Activated gamma-delta T cell treated with Interleukin-2 at 50 U/mL for 16 hours (primary cell): ENCODE measurements at regions not wholly inside any gene's neighbourhood (a gene's known extent, or its start where the extent isn't known, plus 50 kb on each side); places are given as distances from the start of the nearest gene placed in this dataset.
A peak's percentile ranks its signal among the peaks of the same experiment; 100 is the strongest.

ENCODE experiments used
- DNase-seq: peaks from one replicate; pipeline ENCODE4 v3.0.0-alpha.2; 2020

DNA sequence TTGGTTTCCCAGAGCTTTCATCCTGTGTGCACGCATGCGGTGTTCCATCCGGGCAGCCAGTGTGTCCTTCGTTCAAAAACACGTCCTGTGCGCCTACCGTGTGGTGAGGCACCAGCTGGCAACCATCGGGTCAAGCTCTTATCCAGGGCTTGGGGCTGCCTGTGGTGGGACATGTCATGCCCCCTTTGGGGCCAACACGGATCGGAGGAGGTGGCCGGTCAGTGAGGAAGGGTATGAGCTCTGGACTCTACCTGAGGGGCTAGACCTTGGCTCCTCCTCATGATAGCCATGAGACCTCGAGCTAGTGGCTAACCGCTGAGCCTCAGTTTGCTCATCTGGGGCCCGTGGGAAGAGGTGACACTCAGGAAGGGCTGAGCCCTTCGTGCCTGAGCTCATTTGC, 158.5 kb upstream of the PMEPA1 start:
- no peak for DNase-seq

- no peak for DNase-seq
Measured at GRCh38 chr20:57867807-57868206, 158.0 kb upstream of the PMEPA1 start.

GRCh38 chr20:57867181-57867803, 157.5 kb upstream of the PMEPA1 start:
- DNase-seq: no peak

DNA sequence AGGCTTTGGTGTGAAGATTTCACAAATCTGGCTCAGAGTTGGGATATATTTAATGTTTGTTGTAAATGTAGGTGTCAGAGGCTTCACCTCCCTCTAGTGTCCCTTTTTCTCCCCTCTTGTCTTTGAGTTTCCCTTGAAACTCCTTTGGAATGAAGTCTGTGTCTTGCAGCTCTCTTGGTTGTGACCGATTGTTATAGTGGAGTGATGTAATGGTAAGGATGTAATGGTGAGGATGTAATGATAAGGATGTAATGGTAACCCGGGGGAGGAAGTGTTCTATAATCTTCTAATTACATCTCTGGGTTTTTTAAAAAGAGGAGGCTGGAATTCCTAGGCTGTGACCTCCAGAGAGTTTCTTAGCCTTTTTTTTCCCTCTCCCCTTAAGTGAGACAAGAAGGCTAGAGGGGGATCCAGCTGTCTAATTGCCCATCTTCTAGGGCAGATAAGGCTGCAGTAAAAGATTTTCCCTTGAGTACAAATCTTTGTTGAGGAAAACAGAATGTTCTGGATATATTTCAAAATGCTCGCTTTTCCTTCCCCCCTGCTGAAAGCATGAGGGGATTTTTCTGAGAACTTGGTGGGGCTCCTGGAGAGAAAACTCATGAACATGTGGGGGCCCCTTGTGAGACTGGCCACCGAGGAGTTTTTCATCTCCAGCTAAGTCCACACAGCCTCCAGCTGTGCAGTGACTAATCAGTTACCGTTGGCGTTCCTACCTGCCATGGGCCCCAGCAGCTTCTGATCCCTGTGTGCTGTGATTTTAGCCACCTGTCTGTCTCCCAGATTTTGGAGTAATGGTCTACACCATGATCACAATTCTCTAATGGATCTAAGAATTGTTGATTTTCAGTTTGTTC, 156.7 kb upstream of the PMEPA1 start:
- no peak for DNase-seq

GRCh38 chr20:57865266-57865665, 155.5 kb upstream of the PMEPA1 start:
- DNase-seq: no peak

DNA sequence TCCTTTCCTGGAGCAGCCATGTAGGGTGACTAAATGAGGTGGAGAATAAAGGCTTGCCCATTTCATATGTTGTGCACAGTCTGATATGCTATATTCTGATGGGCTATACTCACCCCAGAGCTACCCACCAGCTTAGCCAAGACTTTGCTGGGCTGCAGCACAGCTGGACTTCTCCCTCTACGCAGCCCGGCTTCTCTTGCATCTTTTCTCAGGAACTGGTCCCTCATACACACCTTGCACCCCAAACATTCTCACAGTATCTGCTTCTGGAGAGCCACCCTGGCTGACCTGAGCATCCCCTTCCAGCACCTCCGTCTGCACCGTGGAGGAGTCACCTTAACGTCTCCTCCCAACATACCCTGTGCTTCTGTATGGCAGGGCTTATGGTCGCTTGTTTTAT, 150.8 kb upstream of the PMEPA1 start:
- no peak for DNase-seq

DNA sequence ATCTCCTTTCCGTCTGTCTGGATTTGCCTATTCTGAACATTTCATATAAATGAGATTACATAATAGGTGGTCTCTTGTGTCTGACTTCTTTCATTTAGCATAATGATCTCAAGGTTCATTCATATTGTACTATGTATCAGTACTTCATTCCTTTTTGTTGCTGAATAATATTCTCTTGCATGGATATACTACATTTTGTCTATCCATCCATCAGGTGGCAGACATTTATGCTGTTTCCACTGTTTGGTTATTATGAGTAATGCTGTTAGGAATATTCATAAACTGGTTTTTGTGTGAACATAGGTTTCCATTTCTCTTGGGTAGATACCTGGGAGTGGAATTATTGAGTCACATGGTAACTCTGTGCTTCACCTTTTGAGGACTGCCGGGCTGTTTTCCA, 148.2 kb upstream of the PMEPA1 start:
- no peak for DNase-seq

DNA sequence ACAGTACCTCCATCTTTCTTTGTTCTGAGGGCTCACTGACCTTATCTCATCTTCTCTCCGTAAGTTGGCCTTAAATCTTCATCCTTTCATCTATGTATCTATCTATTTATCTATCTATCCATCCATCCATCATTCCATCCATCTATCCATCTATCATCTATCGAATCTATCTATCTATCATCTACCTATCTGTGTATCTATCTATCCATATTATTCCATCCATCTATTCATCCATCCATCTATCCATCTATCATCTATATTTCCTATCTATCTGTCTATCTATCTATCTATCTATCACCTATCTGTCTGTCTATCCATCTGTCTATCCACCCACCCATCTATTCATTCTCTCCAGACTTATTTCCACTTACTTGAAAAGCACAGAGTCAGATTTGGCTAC, 147.3 kb upstream of the PMEPA1 start:
- DNase-seq: no peak

- peak; percentile 20 for DNase-seq
Measured at GRCh38 chr20:57856658-57857057, 146.8 kb upstream of the PMEPA1 start.

GRCh38 chr20:57851796-57852195, 142.0 kb upstream of the PMEPA1 start:
- DNase-seq: no peak

GRCh38 chr20:57851025-57851682, 141.3 kb upstream of the PMEPA1 start:
- DNase-seq: no peak

GRCh38 chr20:57849521-57850215, 139.9 kb upstream of the PMEPA1 start:
- no peak for DNase-seq

GRCh38 chr20:57849121-57849520, 139.3 kb upstream of the PMEPA1 start:
- DNase-seq: no peak

GRCh38 chr20:57848282-57848681, 138.5 kb upstream of the PMEPA1 start:
- DNase-seq: no peak

DNA sequence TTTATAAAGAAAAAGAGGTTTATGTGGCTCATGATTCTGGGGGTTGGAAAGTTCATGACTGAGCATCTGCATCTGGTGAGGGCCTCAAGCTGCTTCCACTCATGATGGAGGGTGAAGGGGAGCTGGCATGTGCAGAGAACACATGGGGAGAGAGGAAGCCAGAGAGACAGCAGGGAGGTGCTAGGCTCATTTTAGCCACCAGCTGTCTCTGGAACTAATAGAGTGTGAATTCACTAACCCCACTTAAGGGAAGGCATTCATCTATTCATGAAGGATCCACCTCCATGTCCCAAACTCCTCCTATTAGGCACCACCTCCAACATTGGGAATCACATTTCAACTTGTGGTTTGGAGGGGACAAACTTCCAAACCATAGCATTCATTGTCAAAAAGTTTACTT, 137.3 kb upstream of the PMEPA1 start:
- DNase-seq: no peak

DNA sequence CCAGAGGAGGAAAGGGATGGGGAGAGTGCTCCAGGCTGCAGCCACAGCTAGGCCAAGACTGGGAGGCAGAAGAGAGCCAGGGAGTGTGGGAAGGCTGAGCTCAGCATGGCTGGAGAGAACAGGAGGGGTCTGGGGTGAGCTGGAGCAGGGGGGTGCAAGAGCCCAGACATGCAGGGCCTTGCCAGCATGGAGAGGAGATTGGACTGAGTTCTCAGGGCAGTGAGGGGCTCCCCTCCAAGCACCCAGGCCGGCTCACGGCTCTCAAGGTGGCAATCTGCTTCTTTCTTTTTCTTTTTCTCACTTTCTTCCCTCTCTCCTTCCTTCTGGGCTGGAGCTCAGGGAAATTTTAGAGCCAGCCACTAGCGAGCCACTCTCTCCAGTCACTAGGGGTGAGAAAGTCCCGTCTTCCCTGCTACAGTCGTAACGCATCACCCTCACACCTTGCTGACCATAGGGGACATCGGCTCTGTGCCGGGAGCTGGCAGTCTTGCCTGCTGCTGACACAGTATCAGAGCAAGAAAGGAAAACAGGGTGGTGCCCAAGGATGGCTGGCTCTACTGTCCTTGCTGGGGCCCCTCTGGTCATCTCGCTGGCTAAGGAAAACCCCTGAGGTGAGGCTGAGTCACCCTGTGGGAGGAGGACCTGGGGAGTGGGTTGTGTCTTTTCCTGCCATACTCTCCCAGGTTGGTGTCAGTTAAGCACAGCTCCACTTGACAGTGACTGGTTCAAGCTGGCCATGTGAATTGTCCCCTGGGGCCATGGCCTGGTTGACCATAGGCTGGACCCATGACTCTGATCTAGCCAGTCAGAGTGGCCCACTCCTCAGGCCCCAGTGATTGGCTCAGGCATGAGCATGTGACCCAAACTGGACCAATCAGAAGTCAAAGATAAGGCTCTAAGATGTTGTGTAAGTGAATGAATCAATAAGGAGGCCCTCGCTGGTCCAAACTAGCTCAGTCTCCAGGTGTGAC, 135.1 kb upstream of the PMEPA1 start:
- DNase-seq: no peak

DNA sequence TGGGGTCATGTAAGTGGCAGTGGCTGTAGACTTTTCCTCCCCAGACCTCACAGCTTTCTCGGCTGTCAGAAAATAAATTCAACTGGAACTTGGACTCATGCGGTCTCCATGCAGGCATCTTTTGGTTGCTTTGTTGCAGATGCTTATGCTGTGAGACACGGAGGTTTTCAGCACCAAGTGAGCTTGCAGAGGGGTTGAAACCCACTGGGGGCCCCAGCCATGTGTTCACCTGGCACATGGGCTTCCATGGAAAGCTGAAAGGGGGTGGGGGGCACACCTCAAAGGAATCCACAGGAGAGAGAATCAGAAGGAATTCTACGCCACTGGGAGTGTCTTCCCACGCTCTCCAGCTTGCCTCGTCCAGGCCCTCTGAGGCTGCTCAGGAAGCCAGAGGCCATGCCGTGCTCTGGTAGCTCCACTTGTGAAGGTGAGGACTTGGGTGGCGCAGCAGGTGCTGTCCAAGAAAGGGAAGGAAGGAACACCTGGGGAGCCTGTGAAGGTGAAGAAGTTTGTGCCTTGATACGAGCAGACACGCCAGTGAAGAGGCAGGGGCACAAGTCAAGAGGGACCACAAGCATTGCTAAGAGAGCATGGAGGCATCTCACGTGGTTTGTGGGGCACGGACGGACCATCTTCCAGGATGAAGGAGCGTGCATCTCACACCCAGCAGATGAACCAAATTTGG, 134.3 kb upstream of the PMEPA1 start:
- DNase-seq: no peak

- DNase-seq: no peak
Measured at GRCh38 chr20:57842720-57843119, 132.9 kb upstream of the PMEPA1 start.

DNA sequence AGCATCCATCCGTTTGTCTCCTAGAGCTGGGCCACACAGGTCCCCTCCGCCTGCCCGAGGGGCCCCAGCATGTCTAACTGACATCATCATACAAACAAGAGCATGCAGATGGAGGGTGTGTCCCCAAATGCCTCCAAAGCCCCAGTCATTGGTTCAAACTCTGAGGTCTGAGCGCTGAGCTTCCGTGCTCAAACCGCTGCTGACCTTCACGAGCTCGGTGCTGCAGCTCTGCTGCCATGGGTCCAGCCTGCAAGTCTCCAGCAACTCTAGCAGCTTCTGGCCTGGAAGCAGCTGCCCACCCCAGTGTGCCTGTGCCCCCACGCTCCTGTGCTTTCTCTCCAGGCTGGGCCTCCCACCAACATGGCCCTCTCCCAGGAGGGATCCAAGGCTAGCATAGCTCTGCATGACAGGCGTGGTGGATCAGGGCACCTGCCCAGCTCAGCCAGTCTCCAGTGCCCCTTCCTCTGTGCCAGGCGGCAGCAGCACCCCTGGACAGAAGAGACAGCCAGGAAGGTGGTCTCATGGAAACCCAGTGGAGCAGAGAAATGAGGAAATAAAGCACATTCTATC, 131.6 kb upstream of the PMEPA1 start:
- no peak for DNase-seq

DNA sequence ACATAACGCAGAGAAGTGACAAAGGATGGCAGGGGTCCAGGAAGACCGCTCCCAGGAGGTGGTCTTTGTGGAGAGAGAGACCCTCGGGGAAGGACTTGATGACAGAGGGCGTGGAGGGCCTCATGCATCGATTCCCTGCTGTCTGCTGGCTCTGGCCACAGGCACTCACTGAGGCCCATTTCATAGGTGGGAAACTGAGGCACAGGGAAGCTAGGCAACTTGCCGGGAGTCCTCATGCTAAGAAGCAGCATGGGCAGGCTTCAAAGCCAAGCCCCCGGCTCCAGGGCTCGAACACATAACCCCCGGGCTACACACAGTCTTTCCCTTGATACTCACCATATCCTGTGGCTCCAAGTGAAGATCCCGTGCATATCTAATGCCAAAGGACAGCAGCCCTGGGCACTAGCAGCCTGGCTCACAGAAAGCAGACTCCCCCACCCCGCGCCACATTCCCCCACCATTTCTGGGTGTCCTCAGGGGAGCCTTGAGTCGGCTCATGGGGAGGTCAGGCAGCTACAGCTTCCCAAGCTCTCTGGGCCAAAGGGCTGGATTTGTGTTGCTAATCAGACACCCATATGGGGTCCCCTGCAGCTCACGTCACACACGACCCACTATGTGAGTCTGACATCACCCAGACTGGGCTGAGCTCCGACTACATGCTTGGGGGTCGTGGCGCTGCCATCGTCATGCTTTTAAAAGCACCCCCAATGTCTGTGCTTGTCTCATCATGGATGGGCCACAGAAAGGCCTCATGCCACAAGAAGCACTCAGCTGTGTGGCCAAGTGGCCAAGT, 130.9 kb upstream of the PMEPA1 start:
- no peak for DNase-seq
